ENCODE measurements at regions not wholly inside any gene's neighbourhood (a gene's known extent, or its start where the extent isn't known, plus 50 kb on each side); places are given as distances from the start of the nearest gene placed in this dataset.

GRCh38 chr4:12206091-12206490 lies 777.4 kb upstream of the HS3ST1 start:
- no peak for DNase-seq (ENCODE audit: low spot score)
- in situ Hi-C loops (cut with MboI; ENCODE audit: low pct_unique_long_range_greater_than_20kb, low sequenced_read_pairs, unreplicated experiment), result no loop called here
- TF ChIP-seq CTCF (IDR thresholded peaks at IDR 0.05; ENCODE audit: extremely low read depth, insufficient read depth, missing control alignments), result no peak

GRCh38 chr4:12203945-12204344 lies 775.3 kb upstream of the HS3ST1 start:
- no peak for DNase-seq (ENCODE audit: low spot score)
- in situ Hi-C loops (cut with MboI; ENCODE audit: low pct_unique_long_range_greater_than_20kb, low sequenced_read_pairs, unreplicated experiment), result no loop called here
- TF ChIP-seq CTCF (IDR thresholded peaks at IDR 0.05; ENCODE audit: extremely low read depth, insufficient read depth, missing control alignments), result no peak

GRCh38 chr4:12200226-12200625 lies 771.5 kb upstream of the HS3ST1 start:
- TF ChIP-seq CTCF (IDR thresholded peaks at IDR 0.05; ENCODE audit: extremely low read depth, insufficient read depth, missing control alignments), result no peak
- in situ Hi-C loops (cut with MboI; ENCODE audit: low pct_unique_long_range_greater_than_20kb, low sequenced_read_pairs, unreplicated experiment), result no loop called here
- DNase-seq (ENCODE audit: low spot score), result no peak

- no peak for DNase-seq (ENCODE audit: low spot score)
- TF ChIP-seq CTCF (IDR thresholded peaks at IDR 0.05; ENCODE audit: extremely low read depth, insufficient read depth, missing control alignments), result no peak
- in situ Hi-C loops (cut with MboI; ENCODE audit: low pct_unique_long_range_greater_than_20kb, low sequenced_read_pairs, unreplicated experiment), result no loop called here
These were observed 757.8 kb upstream of the HS3ST1 start for GRCh38 chr4:12186526-12186925.

GRCh38 chr4:12178614-12179610 lies 750.2 kb upstream of the HS3ST1 start:
- DNase-seq (ENCODE audit: low spot score), result no peak
- TF ChIP-seq CTCF (IDR thresholded peaks at IDR 0.05; ENCODE audit: extremely low read depth, insufficient read depth, missing control alignments), result no peak
- in situ Hi-C loops (cut with MboI; ENCODE audit: low pct_unique_long_range_greater_than_20kb, low sequenced_read_pairs, unreplicated experiment), result no loop called here

GRCh38 chr4:12177416-12177815 lies 748.7 kb upstream of the HS3ST1 start:
- no peak for TF ChIP-seq CTCF (IDR thresholded peaks at IDR 0.05; ENCODE audit: extremely low read depth, insufficient read depth, missing control alignments)
- in situ Hi-C loops (cut with MboI; ENCODE audit: low pct_unique_long_range_greater_than_20kb, low sequenced_read_pairs, unreplicated experiment), result no loop called here
- DNase-seq (ENCODE audit: low spot score), result no peak

Measured in GM13977 (cell line).